ENCODE measurements at regions not wholly inside any gene's neighbourhood (a gene's known extent, or its start where the extent isn't known, plus 50 kb on each side); places are given as distances from the start of the nearest gene placed in this dataset.

GRCh38 chr10:21082206-21082605 lies 185.1 kb upstream of the NEBL start:
- TF ChIP-seq POLR2AphosphoS5 (IDR thresholded peaks at IDR 0.05; ENCODE audit: low read depth, low read length) (no peak), POLR2A (IDR thresholded peaks at IDR 0.05; ENCODE audit: low read depth, low read length) (no peak)
